Fibroblast of skin of right quadriceps (primary cell): ENCODE measurements at regions not wholly inside any gene's neighbourhood (a gene's known extent, or its start where the extent isn't known, plus 50 kb on each side); places are given as distances from the start of the nearest gene placed in this dataset.
"Not testable (repeated sequence)": the region's sequence is repeated elsewhere in the genome, so short reads cannot be mapped to it uniquely, and the experiment has no call there.

Experiments
- DNase-seq: peaks from one replicate; pipeline ENCODE4 v3.0.0-alpha.2; 2013

GRCh38 chr22:23394525-23395326 is 185.4 kb downstream of the IGLL1 start:
- no peak for DNase-seq

- no peak for DNase-seq
These were observed 186.3 kb downstream of the IGLL1 start for GRCh38 chr22:23393721-23394320.

GRCh38 chr22:23393199-23393598 is 186.9 kb downstream of the IGLL1 start:
- not testable (repeated sequence) for DNase-seq

GRCh38 chr22:23392420-23393121 is 187.5 kb downstream of the IGLL1 start:
- DNase-seq: no peak

- DNase-seq: no peak
These were observed 189.1 kb downstream of the IGLL1 start for GRCh38 chr22:23391022-23391421.

- DNase-seq: no peak
These were observed 190.6 kb downstream of the IGLL1 start for GRCh38 chr22:23389271-23390071.

GRCh38 chr22:23388517-23388890 is 191.6 kb downstream of the IGLL1 start:
- DNase-seq: no peak

GRCh38 chr22:23387827-23388516 is 192.1 kb downstream of the IGLL1 start:
- DNase-seq: no peak

GRCh38 chr22:23386822-23387580 is 193.1 kb downstream of the IGLL1 start:
- DNase-seq: no peak

GRCh38 chr22:23385678-23386631 is 194.1 kb downstream of the IGLL1 start:
- DNase-seq: peak; percentile 61

GRCh38 chr22:23384923-23385677 is 195.0 kb downstream of the IGLL1 start:
- DNase-seq: no peak

- DNase-seq: no peak
These were observed 195.7 kb downstream of the IGLL1 start for GRCh38 chr22:23384431-23384830.

GRCh38 chr22:23383491-23384361 is 196.4 kb downstream of the IGLL1 start:
- no peak for DNase-seq

- DNase-seq: no peak
These were observed 197.5 kb downstream of the IGLL1 start for GRCh38 chr22:23382428-23383218.

GRCh38 chr22:23381661-23382427 is 198.2 kb downstream of the IGLL1 start:
- DNase-seq: no peak

GRCh38 chr22:23380911-23381310 is 199.2 kb downstream of the IGLL1 start:
- no peak for DNase-seq

- DNase-seq: no peak
These were observed 199.9 kb downstream of the IGLL1 start for GRCh38 chr22:23380230-23380573.
